ENCODE measurements at regions not wholly inside any gene's neighbourhood (a gene's known extent, or its start where the extent isn't known, plus 50 kb on each side); places are given as distances from the start of the nearest gene placed in this dataset.
A peak's percentile ranks its signal among the peaks of the same experiment; 100 is the strongest.

- no peak overlapping the region for H3K27ac Mint-ChIP-seq
- peaks cover 5% of the 10 kb centered on the region for H3K4me1 Mint-ChIP-seq
- H3K27me3 Mint-ChIP-seq (ENCODE audit: low read depth), result no peaks in the 10 kb centered on the region
- no peak overlapping the region for H3K4me3 Mint-ChIP-seq
- H3K9me3 Mint-ChIP-seq, result no peaks in the 10 kb centered on the region
- no peak for TF ChIP-seq CTCF (IDR thresholded peaks at IDR 0.05; ENCODE audit: unreplicated experiment in 3 of 3)
- no peaks in the 10 kb centered on the region for H3K36me3 Mint-ChIP-seq (ENCODE audit: low read depth)
These were observed 512.0 kb downstream of the KIF20B start for GRCh38 chr10:90213346-90213745.

DNA sequence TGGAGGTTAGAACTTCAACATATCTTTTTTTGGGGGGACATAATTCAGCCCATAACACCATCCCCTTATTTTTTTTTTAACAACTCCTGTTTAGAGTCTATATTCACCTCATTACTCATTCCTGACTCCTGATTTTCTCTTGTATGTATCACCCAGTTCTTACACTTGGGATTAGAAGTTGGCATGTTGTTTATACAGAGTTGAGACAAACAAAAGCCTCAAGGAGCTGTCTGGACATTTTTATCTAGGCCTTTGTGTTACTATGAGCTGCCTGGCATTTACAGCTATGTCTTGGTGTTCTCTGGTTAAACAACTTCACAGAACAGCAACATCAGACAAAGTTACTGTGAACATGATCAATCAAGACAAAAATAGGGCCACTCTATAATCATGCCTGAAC is 517.5 kb downstream of the KIF20B start:
- TF ChIP-seq CTCF (IDR thresholded peaks at IDR 0.05; ENCODE audit: unreplicated experiment in 3 of 3), result no peak
- Mint-ChIP-seq H3K36me3 (ENCODE audit: low read depth) (no peaks in the 10 kb centered on the region), H3K4me1 (peaks cover 18% of the 10 kb centered on the region), H3K27me3 (ENCODE audit: low read depth) (no peaks in the 10 kb centered on the region), H3K27ac (no peak overlapping the region), H3K9me3 (no peaks in the 10 kb centered on the region), H3K4me3 (no peak overlapping the region)

GRCh38 chr10:90222372-90222771 is 521.0 kb downstream of the KIF20B start:
- Mint-ChIP-seq H3K4me3 (no peak overlapping the region), H3K4me1 (peaks cover 17% of the 10 kb centered on the region), H3K9me3 (no peaks in the 10 kb centered on the region), H3K36me3 (ENCODE audit: low read depth) (no peaks in the 10 kb centered on the region), H3K27ac (peak overlapping the region in 1 of 3 experiments; percentile 8), H3K27me3 (ENCODE audit: low read depth) (no peaks in the 10 kb centered on the region)
- TF ChIP-seq CTCF (IDR thresholded peaks at IDR 0.05; ENCODE audit: unreplicated experiment in 3 of 3), result no peak

GRCh38 chr10:90222939-90223338 is 521.5 kb downstream of the KIF20B start:
- Mint-ChIP-seq H3K36me3 (ENCODE audit: low read depth) (no peaks in the 10 kb centered on the region), H3K9me3 (no peaks in the 10 kb centered on the region), H3K4me3 (no peak overlapping the region), H3K27me3 (ENCODE audit: low read depth) (no peaks in the 10 kb centered on the region), H3K27ac (no peak overlapping the region), H3K4me1 (peaks cover 17% of the 10 kb centered on the region)
- no peak for TF ChIP-seq CTCF (IDR thresholded peaks at IDR 0.05; ENCODE audit: unreplicated experiment in 3 of 3)

- H3K36me3 Mint-ChIP-seq (ENCODE audit: low read depth), result no peaks in the 10 kb centered on the region
These were observed 523.6 kb downstream of the KIF20B start for GRCh38 chr10:90224791-90225566.

More at GRCh38 chr10:90224791-90225566, 523.6 kb downstream of the KIF20B start:
- no peak for TF ChIP-seq CTCF (IDR thresholded peaks at IDR 0.05; ENCODE audit: unreplicated experiment in 3 of 3)
- Mint-ChIP-seq H3K4me3 (no peak overlapping the region), H3K27ac (peak overlapping the region in 1 of 3 experiments; percentile 31), H3K27me3 (ENCODE audit: low read depth) (no peaks in the 10 kb centered on the region), H3K4me1 (peaks cover 17% of the 10 kb centered on the region), H3K9me3 (peaks cover 3% of the 10 kb centered on the region)
